Left hindlimb (tissue), 1 donor: ENCODE measurements at regions not wholly inside any gene's neighbourhood (a gene's known extent, or its start where the extent isn't known, plus 50 kb on each side); places are given as distances from the start of the nearest gene placed in this dataset.

Source experiments
- DNase-seq: peaks from one replicate; pipeline ENCODE4 v3.0.0-alpha.2; 2018

- DNase-seq, result no peak
These were observed 88.0 kb downstream of the XCL2 start for GRCh38 chr1:168455764-168456163.

- DNase-seq, result no peak
These were observed 89.5 kb downstream of the XCL2 start for GRCh38 chr1:168454211-168454815.

GRCh38 chr1:168453056-168453455 is 90.7 kb downstream of the XCL2 start:
- DNase-seq, result no peak

GRCh38 chr1:168452329-168452728 is 91.5 kb downstream of the XCL2 start:
- DNase-seq, result no peak

- DNase-seq, result no peak
These were observed 95.9 kb downstream of the XCL2 start for GRCh38 chr1:168447871-168448270.

- no peak for DNase-seq
These were observed 97.7 kb downstream of the XCL2 start for GRCh38 chr1:168446081-168446480.

- DNase-seq, result no peak
These were observed 99.9 kb downstream of the XCL2 start for GRCh38 chr1:168443899-168444298.

- DNase-seq, result no peak
These were observed 100.4 kb downstream of the XCL2 start for GRCh38 chr1:168443356-168443755.

- DNase-seq, result no peak
These were observed 100.9 kb downstream of the XCL2 start for GRCh38 chr1:168442931-168443330.

GRCh38 chr1:168441745-168442144 is 102.1 kb downstream of the XCL2 start:
- DNase-seq, result no peak

GRCh38 chr1:168439456-168440375 is 104.1 kb downstream of the XCL2 start:
- DNase-seq, result peak; percentile 68

GRCh38 chr1:168438626-168439025 is 105.2 kb downstream of the XCL2 start:
- DNase-seq, result no peak

GRCh38 chr1:168437821-168438220 is 106.0 kb downstream of the XCL2 start:
- no peak for DNase-seq

GRCh38 chr1:168435439-168435838 is 108.4 kb downstream of the XCL2 start:
- DNase-seq, result no peak

GRCh38 chr1:168433238-168433637 is 110.6 kb downstream of the XCL2 start:
- DNase-seq, result no peak

GRCh38 chr1:168431882-168432281 is 111.9 kb downstream of the XCL2 start:
- DNase-seq, result no peak

GRCh38 chr1:168430321-168430720 is 113.5 kb downstream of the XCL2 start:
- no peak for DNase-seq

GRCh38 chr1:168428063-168428731 is 115.6 kb downstream of the XCL2 start:
- DNase-seq, result no peak

- DNase-seq, result no peak
These were observed 116.7 kb downstream of the XCL2 start for GRCh38 chr1:168427051-168427450.

- no peak for DNase-seq
These were observed 119.5 kb downstream of the XCL2 start for GRCh38 chr1:168424281-168424680.

GRCh38 chr1:168422203-168422847 is 121.5 kb downstream of the XCL2 start:
- no peak for DNase-seq

GRCh38 chr1:168421399-168422004 is 122.3 kb downstream of the XCL2 start:
- DNase-seq, result no peak

- no peak for DNase-seq
These were observed 123.6 kb downstream of the XCL2 start for GRCh38 chr1:168420177-168420576.
